T-helper 1 cell (primary cell): ENCODE measurements at regions not wholly inside any gene's neighbourhood (a gene's known extent, or its start where the extent isn't known, plus 50 kb on each side); places are given as distances from the start of the nearest gene placed in this dataset.

Experiments used
- DNase-seq, 5 donors: peaks; one replicate each; pipeline ENCODE4 v3.0.0-alpha.2; 2012 to 2020

DNA sequence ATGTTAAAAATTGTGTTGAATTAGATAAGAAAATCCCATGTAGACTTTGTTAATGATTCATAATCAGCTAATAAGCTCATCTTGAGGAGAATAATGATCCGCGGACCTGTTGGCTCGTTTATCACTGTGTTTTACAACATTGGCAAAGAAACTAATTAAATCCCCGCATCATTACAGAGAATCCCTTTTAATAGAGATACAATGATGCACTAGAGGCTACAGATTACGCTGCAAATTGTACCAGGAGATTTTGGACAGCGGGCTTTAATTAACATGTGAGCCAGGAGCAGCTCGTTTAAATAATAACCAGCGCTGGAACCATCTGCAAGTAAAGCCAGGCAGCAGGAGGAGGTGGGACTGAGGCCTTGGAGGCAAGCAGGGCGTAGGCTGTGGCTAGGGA is 280.3 kb upstream of the POU3F1 start:
- DNase-seq: no peak

DNA sequence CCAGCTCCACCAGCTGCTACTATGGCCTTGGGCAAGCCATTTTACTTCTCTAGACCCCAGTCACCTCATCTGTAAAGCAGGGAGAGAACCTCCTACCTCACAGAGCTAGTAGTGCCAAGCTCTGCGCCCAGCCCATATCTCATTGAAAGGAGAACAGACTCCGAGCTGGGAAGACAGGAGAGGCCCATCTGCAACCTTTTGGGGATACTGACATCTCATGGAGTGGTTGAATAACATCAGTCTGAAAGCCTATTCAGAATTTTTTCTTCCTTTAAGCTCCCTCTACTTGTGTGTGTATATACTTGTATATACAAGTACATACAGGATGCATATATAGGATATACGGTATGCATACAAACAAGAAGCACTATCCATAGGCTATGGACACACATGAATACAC is 279.5 kb upstream of the POU3F1 start:
- no peak for DNase-seq

DNA sequence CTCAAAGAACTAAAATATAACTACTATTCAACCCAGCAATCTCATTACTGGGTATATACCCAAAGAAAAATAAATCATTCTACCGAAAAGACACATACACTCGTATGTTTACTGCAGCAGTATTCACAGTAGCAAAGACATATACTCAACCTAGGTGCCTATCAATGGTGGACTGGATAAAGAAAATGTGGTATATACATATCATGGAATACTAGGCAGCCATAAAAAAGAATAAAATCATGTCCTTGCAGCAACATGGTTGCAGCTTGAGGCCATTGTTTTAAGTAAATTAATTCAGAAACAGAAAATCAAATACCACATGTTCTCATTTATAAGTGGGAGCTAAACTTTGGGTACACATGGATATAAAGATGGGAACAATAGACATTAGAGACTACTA is 266.2 kb upstream of the POU3F1 start:
- DNase-seq: no peak

- no peak for DNase-seq
Measured at GRCh38 chr1:38310079-38310478, 263.5 kb upstream of the POU3F1 start.

DNA sequence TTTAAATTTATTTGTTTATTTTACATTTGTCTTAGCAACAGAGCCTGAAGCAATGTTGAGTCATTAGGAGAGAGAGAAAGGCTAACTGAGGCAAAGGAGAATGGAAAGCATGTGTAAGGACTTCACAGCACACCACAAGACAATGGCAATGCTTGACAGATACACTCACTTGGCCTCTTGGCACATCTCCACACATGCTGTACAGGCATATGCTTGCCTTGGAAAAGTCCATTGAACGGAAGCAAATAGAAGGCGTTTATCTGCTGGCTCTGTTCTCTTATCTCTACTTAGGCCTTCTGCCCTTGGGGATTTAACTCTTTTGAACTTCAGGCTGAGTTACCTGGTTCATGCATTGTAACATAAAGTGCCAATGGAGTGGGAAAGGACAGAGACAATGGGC is 262.2 kb upstream of the POU3F1 start:
- no peak for DNase-seq

- DNase-seq: no peak
Measured at GRCh38 chr1:38305666-38306065, 259.1 kb upstream of the POU3F1 start.

- DNase-seq: no peak
Measured at GRCh38 chr1:38303843-38304242, 257.2 kb upstream of the POU3F1 start.

GRCh38 chr1:38301040-38301439 is 254.4 kb upstream of the POU3F1 start:
- no peak for DNase-seq

- no peak for DNase-seq
Measured at GRCh38 chr1:38300616-38301015, 254.0 kb upstream of the POU3F1 start.

DNA sequence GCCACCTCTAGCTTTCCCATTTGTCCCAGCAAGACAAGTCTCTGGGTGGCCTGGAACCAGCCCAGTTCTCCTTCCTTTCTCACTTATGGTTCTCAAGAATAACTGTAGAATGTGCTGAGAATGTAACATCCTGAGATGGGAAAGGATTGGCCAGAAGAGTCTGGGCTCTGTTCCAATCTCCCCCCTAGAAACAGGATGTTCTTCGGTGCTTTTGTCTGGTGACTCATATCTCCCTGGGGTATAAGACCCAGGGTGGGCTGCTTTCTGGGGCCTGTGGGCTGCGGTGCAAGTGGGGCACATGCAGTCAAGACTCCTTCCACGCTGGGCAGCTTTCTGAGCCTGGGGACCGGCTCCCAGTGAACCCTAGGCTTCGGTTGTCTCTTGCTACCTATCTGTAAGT is 251.2 kb upstream of the POU3F1 start:
- DNase-seq: no peak

- DNase-seq: no peak
Measured at GRCh38 chr1:38297246-38297645, 250.7 kb upstream of the POU3F1 start.

DNA sequence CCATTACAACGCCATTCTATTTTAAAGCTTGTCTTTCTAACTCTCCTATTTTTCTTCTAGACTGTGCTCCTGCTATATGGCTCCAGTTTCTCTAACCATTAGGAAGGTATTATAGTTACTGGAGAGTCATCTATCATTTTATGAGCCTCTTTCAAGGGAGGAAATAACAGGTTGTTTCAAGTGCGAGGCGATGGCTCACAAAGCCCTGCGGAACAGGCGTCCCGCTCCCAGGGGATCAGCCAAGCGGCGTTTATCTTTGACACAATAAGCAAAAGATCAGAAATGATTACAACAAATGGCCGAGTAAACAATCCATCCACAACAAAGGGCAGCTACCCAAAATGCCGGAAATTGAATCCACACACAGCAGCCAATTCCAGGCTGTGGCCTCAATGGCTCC is 249.5 kb upstream of the POU3F1 start:
- DNase-seq: no peak

DNA sequence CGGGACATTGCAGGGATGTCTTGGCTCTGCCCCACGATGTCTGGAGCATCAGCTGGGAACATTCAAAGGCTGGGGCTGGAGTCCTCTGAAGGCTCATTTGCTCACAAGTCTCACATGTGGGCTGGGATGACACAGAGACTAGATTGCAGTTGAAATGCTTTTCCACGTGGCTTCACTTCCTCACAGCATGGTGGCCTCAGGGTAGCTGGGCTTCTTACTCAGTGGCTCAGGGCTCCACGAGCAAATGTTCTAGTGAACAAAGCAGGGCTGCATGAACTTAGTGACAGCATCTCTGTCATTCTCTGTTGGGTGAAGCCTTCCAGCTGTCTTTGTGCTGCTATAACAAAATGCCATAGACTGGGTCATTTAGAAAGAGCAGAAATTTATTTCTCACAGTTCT is 247.0 kb upstream of the POU3F1 start:
- DNase-seq: no peak

DNA sequence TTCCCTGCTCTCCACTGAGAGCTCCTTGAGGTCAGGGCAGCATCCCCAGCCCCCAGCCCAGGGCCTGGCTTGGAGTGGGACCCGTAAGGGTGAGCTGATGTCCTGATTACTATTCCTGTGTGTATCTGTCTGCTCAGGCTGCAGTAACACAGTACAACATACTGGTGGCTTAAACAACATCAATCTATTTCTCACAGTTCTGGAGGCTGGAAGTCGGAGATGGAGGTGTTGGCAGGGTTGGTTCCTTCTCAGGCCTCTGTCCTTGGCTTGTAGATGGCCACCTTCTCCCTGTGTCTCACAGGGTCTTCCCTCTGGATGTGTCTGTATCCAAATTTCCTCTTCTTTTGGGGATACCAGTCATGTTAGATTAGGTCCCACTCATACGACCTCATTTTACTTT is 246.4 kb upstream of the POU3F1 start:
- no peak for DNase-seq

GRCh38 chr1:38291906-38292521 is 245.4 kb upstream of the POU3F1 start:
- DNase-seq: no peak

- DNase-seq: no peak
Measured at GRCh38 chr1:38291336-38291735, 244.7 kb upstream of the POU3F1 start.

DNA sequence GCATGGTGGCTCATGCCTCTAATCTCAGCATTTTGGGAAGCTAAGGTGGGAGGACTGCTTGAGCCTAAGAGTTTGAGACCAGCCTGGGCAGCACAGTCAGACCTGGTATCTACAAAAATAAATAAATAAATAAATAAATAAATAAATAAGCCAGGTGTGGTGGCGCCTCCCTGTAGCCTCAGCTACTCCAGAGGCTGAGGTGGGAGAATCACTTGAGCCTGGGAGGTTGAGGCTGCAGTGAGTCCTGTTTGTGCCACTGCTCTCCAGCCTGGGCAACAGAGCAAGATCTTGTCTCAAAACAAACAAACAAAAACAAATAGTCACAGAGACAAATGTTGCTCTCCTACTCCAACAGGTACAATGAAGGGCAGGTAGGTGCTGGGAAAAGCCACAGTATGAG is 242.4 kb upstream of the POU3F1 start:
- no peak for DNase-seq

GRCh38 chr1:38287547-38287946 is 241.0 kb upstream of the POU3F1 start:
- no peak for DNase-seq

GRCh38 chr1:38287036-38287435 is 240.4 kb upstream of the POU3F1 start:
- no peak for DNase-seq

DNA sequence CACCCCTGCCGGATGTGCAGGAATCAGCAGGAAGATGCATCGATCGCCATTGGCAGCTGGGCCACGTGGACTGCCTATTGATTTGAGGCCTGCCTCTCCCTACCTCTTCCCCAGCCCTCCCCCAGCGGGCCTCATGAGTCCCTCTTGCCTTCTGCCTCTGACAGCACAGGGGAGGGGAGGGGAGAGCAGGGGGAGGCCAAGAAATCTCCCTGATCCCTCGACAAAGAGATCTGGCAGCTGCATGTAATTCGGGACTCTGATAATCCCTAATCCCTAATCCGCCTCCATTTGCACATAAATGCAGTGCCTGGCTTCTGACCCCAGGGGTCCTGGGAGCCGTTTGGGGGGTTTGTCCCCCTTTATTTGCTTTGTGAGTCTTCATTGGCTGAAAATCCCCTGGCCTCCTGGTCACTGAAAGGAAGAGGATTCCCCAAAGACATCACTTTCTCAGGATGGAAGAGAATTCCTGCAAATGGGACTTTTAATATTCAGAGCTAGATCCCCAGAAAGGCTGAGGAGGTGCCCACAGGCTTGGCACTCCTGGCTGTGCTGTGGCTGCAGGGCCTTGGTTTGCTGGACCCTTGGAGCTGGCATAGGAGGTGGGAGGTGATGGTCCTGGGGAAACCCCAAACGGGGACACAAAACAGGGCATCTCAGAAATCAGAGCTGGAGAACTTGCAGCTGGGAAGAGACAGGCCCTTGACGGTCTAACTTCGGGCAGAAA is 239.4 kb upstream of the POU3F1 start:
- DNase-seq: no peak

DNA sequence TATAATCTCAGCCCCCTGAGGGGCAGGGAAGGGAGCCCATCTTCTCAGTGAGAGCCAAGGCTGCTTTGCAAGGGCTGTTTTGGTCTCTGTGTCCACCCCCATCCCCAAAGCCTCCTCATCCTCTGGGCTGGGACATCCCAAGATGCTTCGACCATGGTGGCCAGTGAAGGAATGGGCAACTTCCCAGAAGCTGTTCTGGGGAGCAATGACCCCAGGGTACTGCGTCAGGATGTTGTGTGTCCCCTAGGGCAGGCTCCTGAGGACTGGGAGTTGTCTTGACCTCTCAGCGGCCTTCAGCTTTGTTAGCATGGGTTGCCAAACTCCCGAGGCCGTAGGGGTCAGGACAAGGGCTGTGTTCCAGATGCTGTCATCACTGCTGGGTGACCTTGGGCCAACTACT is 238.4 kb upstream of the POU3F1 start:
- DNase-seq: no peak

DNA sequence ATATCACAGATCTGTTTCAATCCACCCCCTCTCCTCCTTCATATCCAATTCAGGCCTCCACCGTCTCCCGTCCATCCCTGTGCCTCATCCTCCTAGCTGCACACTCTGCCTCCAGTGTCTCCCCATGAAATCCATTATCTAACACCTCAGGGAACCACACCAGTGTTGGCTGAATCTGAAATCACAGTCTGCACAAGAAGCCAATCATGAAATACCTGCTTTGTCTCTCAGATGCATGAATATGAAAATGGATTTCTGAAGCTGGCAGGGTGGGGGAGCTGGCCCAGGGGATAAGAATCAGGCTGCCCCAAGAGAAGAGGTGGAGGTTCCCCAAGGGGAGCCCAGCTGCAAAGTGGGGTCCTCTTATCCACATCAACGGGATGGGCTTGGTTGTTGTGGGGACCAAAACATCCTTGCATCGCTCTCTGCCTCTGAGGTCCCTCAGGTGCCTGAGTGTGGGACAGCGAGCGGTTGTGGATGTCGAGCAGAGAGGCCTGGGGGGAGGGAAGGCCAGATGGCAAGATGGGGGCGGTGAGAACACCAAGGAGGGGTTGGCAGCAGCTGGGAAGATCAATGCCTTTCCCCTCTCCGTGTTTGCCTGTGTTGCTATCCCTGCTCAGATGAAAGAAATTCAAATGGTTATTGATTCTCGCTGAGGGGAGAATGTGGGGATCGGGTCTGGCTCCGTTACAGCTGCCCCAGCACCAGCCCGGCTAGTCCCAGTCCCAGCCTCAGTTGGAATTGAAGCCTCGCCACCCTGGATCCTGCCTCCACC is 237.3 kb upstream of the POU3F1 start:
- DNase-seq: no peak

- no peak for DNase-seq
Measured at GRCh38 chr1:38279148-38279547, 232.6 kb upstream of the POU3F1 start.

GRCh38 chr1:38277646-38278045 is 231.1 kb upstream of the POU3F1 start:
- DNase-seq: no peak
